Endothelial cell of umbilical vein (primary cell): ENCODE measurements at regions not wholly inside any gene's neighbourhood (a gene's known extent, or its start where the extent isn't known, plus 50 kb on each side); places are given as distances from the start of the nearest gene placed in this dataset.
"Not testable (repeated sequence)": the region's sequence is repeated elsewhere in the genome, so short reads cannot be mapped to it uniquely, and the experiment has no call there.

Experiments
- CTCF ChIP-seq, 2 donors: IDR thresholded peaks; 1 replicate in 1 of 2; 2 replicates in 1 of 2; pipeline ENCODE4 v1.5.1; 2011; ENCODE audit warnings: low read length in 2 of 2, mild to moderate bottlenecking in 2 of 2, moderate library complexity in 2 of 2, control low read depth in 1 of 2, inconsistent platforms in 1 of 2, low read depth in 1 of 2; ENCODE audit not compliant: insufficient read depth in 1 of 2; ENCODE audit errors: extremely low read depth in 1 of 2
- POLR2AphosphoS5 ChIP-seq: IDR thresholded peaks from 2 replicates; pipeline ENCODE4 v1.6.1; 2012; ENCODE audit warnings: low read depth, mild to moderate bottlenecking, control low read depth, low read length, moderate library complexity; ENCODE audit not compliant: insufficient read depth

GRCh38 chr22:15786942-15787733 lies 97.3 kb downstream of the POTEH start:
- TF ChIP-seq POLR2AphosphoS5; CTCF (IDR thresholded peaks at IDR 0.05; ENCODE audit: extremely low read depth in 1 of 2, insufficient read depth in 1 of 2, low read depth in 1 of 2, low read length in 2 of 2): not testable (repeated sequence)
